Liver (tissue), 3 donors: ENCODE measurements at regions not wholly inside any gene's neighbourhood (a gene's known extent, or its start where the extent isn't known, plus 50 kb on each side); places are given as distances from the start of the nearest gene placed in this dataset.

Source experiments
- EGR1 ChIP-seq, 2 donors: IDR thresholded peaks; 2 replicates each; pipeline ENCODE4 v1.6.1; 2016 to 2018; ENCODE audit warnings: antibody characterized with exemption in 2 of 2, low read depth in 2 of 2
- JUND ChIP-seq, 2 donors: IDR thresholded peaks; 2 replicates each; pipeline ENCODE4 v1.6.1; 2016; ENCODE audit warnings: antibody characterized with exemption in 2 of 2
- RAD21 ChIP-seq, 2 donors: IDR thresholded peaks; 2 replicates each; pipeline ENCODE4 v1.6.1; 2016; ENCODE audit warnings: antibody characterized with exemption in 2 of 2, mild to moderate bottlenecking in 2 of 2
- RXRA ChIP-seq, 2 donors: IDR thresholded peaks; 2 replicates each; pipeline ENCODE4 v1.6.1; 2017 to 2018; ENCODE audit warnings: antibody characterized with exemption in 2 of 2, mild to moderate bottlenecking in 1 of 2
- TF ChIP-seq, protein P1 (sequence below): fragments of 150-350 bp; IDR thresholded peaks from 2 replicates; pipeline ENCODE4 v1.5.1; 2017; ENCODE audit warnings: improper control_type of control experiment, low read depth, low read length; ENCODE audit not compliant: missing input control
- TF ChIP-seq, protein P2 (sequence below): IDR thresholded peaks from 2 replicates; pipeline ENCODE4 v1.6.1; 2016; ENCODE audit warnings: antibody characterized with exemption
- TF ChIP-seq, protein P3 (sequence below): IDR thresholded peaks from 2 replicates; pipeline ENCODE4 v1.6.1; 2016; ENCODE audit warnings: antibody characterized with exemption
- TF ChIP-seq, protein P4 (sequence below): IDR thresholded peaks from 2 replicates; pipeline ENCODE4 v1.6.1; 2016; ENCODE audit warnings: antibody characterized with exemption, mild to moderate bottlenecking
- TF ChIP-seq, protein P5 (sequence below): IDR thresholded peaks from 2 replicates; pipeline ENCODE4 v1.6.1; 2016; ENCODE audit warnings: antibody characterized with exemption
- donor health status: healthy.
- donor health status: healthy.

DNA sequence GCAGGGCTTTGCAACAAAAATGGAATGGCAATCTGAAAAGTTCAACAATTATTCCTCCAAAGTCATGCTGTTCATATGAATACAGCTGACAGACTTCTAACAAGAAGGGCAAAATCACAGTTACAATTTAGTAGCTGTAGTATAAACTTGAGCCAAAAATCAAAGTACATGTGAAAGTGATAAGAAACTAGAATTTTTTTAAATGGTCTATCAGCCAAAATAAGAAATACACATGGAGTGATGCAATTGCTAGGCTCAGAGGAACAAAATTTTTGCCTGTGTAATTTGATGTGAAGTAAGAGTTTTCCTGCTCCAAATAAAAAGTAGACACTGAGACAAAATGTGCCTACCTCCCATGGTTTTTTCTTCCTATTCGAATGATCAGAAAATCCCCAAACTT, 167.7 kb upstream of the CDKN3 start:
- TF ChIP-seq, protein P1, sequence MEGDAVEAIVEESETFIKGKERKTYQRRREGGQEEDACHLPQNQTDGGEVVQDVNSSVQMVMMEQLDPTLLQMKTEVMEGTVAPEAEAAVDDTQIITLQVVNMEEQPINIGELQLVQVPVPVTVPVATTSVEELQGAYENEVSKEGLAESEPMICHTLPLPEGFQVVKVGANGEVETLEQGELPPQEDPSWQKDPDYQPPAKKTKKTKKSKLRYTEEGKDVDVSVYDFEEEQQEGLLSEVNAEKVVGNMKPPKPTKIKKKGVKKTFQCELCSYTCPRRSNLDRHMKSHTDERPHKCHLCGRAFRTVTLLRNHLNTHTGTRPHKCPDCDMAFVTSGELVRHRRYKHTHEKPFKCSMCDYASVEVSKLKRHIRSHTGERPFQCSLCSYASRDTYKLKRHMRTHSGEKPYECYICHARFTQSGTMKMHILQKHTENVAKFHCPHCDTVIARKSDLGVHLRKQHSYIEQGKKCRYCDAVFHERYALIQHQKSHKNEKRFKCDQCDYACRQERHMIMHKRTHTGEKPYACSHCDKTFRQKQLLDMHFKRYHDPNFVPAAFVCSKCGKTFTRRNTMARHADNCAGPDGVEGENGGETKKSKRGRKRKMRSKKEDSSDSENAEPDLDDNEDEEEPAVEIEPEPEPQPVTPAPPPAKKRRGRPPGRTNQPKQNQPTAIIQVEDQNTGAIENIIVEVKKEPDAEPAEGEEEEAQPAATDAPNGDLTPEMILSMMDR = no peak
- TF ChIP-seq RAD21 (IDR thresholded peaks at IDR 0.05) (no peak), RXRA (IDR thresholded peaks at IDR 0.05) (no peak), EGR1 (IDR thresholded peaks at IDR 0.05; ENCODE audit: low read depth in 2 of 2) (no peak), JUND (IDR thresholded peaks at IDR 0.05) (no peak)
- TF ChIP-seq, protein P2, sequence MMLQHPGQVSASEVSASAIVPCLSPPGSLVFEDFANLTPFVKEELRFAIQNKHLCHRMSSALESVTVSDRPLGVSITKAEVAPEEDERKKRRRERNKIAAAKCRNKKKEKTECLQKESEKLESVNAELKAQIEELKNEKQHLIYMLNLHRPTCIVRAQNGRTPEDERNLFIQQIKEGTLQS = no peak
- TF ChIP-seq, protein P3, sequence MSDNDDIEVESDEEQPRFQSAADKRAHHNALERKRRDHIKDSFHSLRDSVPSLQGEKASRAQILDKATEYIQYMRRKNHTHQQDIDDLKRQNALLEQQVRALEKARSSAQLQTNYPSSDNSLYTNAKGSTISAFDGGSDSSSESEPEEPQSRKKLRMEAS = no peak
- TF ChIP-seq, protein P4, sequence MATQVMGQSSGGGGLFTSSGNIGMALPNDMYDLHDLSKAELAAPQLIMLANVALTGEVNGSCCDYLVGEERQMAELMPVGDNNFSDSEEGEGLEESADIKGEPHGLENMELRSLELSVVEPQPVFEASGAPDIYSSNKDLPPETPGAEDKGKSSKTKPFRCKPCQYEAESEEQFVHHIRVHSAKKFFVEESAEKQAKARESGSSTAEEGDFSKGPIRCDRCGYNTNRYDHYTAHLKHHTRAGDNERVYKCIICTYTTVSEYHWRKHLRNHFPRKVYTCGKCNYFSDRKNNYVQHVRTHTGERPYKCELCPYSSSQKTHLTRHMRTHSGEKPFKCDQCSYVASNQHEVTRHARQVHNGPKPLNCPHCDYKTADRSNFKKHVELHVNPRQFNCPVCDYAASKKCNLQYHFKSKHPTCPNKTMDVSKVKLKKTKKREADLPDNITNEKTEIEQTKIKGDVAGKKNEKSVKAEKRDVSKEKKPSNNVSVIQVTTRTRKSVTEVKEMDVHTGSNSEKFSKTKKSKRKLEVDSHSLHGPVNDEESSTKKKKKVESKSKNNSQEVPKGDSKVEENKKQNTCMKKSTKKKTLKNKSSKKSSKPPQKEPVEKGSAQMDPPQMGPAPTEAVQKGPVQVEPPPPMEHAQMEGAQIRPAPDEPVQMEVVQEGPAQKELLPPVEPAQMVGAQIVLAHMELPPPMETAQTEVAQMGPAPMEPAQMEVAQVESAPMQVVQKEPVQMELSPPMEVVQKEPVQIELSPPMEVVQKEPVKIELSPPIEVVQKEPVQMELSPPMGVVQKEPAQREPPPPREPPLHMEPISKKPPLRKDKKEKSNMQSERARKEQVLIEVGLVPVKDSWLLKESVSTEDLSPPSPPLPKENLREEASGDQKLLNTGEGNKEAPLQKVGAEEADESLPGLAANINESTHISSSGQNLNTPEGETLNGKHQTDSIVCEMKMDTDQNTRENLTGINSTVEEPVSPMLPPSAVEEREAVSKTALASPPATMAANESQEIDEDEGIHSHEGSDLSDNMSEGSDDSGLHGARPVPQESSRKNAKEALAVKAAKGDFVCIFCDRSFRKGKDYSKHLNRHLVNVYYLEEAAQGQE = no peak
- TF ChIP-seq, protein P5, sequence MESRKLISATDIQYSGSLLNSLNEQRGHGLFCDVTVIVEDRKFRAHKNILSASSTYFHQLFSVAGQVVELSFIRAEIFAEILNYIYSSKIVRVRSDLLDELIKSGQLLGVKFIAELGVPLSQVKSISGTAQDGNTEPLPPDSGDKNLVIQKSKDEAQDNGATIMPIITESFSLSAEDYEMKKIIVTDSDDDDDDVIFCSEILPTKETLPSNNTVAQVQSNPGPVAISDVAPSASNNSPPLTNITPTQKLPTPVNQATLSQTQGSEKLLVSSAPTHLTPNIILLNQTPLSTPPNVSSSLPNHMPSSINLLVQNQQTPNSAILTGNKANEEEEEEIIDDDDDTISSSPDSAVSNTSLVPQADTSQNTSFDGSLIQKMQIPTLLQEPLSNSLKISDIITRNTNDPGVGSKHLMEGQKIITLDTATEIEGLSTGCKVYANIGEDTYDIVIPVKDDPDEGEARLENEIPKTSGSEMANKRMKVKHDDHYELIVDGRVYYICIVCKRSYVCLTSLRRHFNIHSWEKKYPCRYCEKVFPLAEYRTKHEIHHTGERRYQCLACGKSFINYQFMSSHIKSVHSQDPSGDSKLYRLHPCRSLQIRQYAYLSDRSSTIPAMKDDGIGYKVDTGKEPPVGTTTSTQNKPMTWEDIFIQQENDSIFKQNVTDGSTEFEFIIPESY = no peak
